Breast epithelium (tissue), 3 donors: ENCODE measurements at regions not wholly inside any gene's neighbourhood (a gene's known extent, or its start where the extent isn't known, plus 50 kb on each side); places are given as distances from the start of the nearest gene placed in this dataset.

ENCODE experiments used
- CTCF ChIP-seq, 3 donors: fragments of 450-650 bp; IDR thresholded peaks; one replicate each; pipeline ENCODE4 v1.5.1; 2016 to 2017; ENCODE audit warnings: antibody characterized with exemption in 3 of 3, mild to moderate bottlenecking in 3 of 3, moderate library complexity in 3 of 3
- POLR2A ChIP-seq: fragments of 450-650 bp; IDR thresholded peaks from one replicate; pipeline ENCODE4 v1.6.1; 2016; ENCODE audit warnings: antibody characterized with exemption, mild to moderate bottlenecking, moderate library complexity
- POLR2AphosphoS5 ChIP-seq, 3 donors: sonication (generic); formaldehyde crosslinking; IDR thresholded peaks; one replicate each; pipeline ENCODE4 v1.6.1; 2017; ENCODE audit warnings: antibody characterized with exemption in 3 of 3

- TF ChIP-seq POLR2A (no peak), CTCF (IDR thresholded peaks at IDR 0.05) (no peak), POLR2AphosphoS5 (IDR thresholded peaks at IDR 0.05) (no peak)
Observed at GRCh38 chr11:133593036-133593435, 60.7 kb upstream of the OPCML start.
